ENCODE measurements at regions not wholly inside any gene's neighbourhood (a gene's known extent, or its start where the extent isn't known, plus 50 kb on each side); places are given as distances from the start of the nearest gene placed in this dataset.

GRCh38 chr3:66778777-66779176, 219.3 kb upstream of the KBTBD8 start:
- no peak for TF ChIP-seq CTCF (IDR thresholded peaks at IDR 0.05)
- TF ChIP-seq ZFX (IDR thresholded peaks at IDR 0.05; ENCODE audit: borderline replicate concordance): no peak
